Nephron (organoid): ENCODE measurements at regions not wholly inside any gene's neighbourhood (a gene's known extent, or its start where the extent isn't known, plus 50 kb on each side); places are given as distances from the start of the nearest gene placed in this dataset.

ENCODE experiments used
- H3K27ac Mint-ChIP-seq, 3 experiments: 2 replicates each; pipeline ENCODE4 v1.8.0; 2020; ENCODE audit warnings: mixed read lengths in 3 of 3, mild to moderate bottlenecking in 2 of 3, moderate library complexity in 1 of 3
- H3K27me3 Mint-ChIP-seq: 2 replicates; pipeline ENCODE4 v1.8.0; 2021; ENCODE audit warnings: low read depth, mild to moderate bottlenecking, moderate library complexity, mixed read lengths
- H3K36me3 Mint-ChIP-seq: 2 replicates; pipeline ENCODE4 v1.8.0; 2020; ENCODE audit warnings: low read depth, mixed read lengths
- H3K4me1 Mint-ChIP-seq: 2 replicates; pipeline ENCODE4 v1.8.0; 2020; ENCODE audit warnings: mixed read lengths
- H3K4me3 Mint-ChIP-seq, 3 experiments: 2 replicates each; pipeline ENCODE4 v1.8.0; 2020; ENCODE audit warnings: mild to moderate bottlenecking in 3 of 3, mixed read lengths in 3 of 3, moderate library complexity in 2 of 3
- H3K9me3 Mint-ChIP-seq: 2 replicates; pipeline ENCODE4 v1.8.0; 2020; ENCODE audit warnings: mixed read lengths
- CTCF ChIP-seq, 3 experiments: fragments of 200-600 bp; sonication (generic); IDR thresholded peaks; one replicate each; pipeline ENCODE4 v1.5.0; 2021; ENCODE audit warnings: antibody characterized with exemption in 3 of 3; ENCODE audit not compliant: unreplicated experiment in 3 of 3

DNA sequence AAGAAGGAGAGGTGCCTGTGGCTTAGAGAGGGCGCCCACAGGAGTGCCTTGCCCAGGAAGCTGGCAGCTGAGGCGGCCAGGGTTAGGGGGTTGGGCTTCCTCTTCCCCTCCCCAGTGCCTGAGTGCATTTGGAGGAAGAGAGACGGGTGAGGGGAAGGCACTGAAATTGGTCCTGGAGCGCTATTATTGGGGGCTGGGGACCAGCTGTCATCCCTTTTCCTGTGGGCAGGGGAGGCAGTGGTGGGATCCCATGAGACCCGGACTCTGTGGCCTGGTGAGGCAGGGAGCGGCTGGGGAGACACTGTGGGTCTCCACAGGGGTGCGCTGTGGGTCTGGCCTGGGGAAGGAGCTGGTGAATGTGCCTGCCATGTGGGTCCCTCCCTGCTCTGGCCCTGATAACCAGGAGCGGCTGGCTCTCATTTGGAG, 259.7 kb downstream of the SEC14L1 start:
- Mint-ChIP-seq H3K4me3 (no peak overlapping the region), H3K4me1 (peaks cover 79% of the 10 kb centered on the region), H3K27me3 (peaks cover 3% of the 10 kb centered on the region), H3K27ac (peak overlapping the region; percentile 7 to 63 (median 63)), H3K36me3 (peaks cover 17% of the 10 kb centered on the region), H3K9me3 (no peaks in the 10 kb centered on the region)
- TF ChIP-seq CTCF (IDR thresholded peaks at IDR 0.05; ENCODE audit: unreplicated experiment in 3 of 3) = peak in 1 of 3 experiments; percentile 20

GRCh38 chr17:77402159-77402731, 261.5 kb downstream of the SEC14L1 start:
- Mint-ChIP-seq H3K27me3 (peaks cover under 1% of the 10 kb centered on the region), H3K4me1 (peaks cover 79% of the 10 kb centered on the region), H3K9me3 (no peaks in the 10 kb centered on the region), H3K36me3 (peaks cover 17% of the 10 kb centered on the region), H3K4me3 (no peak overlapping the region), H3K27ac (peak overlapping the region in 2 of 3 experiments; percentile 25 to 47)
- TF ChIP-seq CTCF (IDR thresholded peaks at IDR 0.05; ENCODE audit: unreplicated experiment in 3 of 3) = no peak

DNA sequence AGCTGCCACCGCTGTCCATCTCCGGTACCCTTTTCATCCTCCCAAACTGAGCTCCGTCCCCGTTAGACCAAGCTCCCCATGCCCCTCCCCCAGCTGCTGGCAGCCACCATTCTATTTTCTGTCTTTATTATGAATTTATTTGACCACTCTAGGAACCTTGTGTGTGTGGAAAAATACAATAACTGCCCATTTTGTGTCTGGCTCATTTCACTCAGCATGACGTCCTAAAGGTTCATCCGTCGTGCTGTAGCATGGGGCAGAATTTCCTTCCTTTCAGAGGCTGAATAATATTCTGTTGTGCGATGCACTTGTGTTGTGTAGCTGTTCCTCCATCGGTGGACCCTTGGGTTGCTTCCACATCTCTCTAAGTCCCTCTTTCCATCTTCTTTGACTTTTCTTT, 263.1 kb downstream of the SEC14L1 start:
- H3K27ac Mint-ChIP-seq = peak overlapping the region in 2 of 3 experiments; percentile 23 to 71
- no peaks in the 10 kb centered on the region for H3K27me3 Mint-ChIP-seq
- no peak overlapping the region for H3K4me3 Mint-ChIP-seq
- H3K4me1 Mint-ChIP-seq = peaks cover 85% of the 10 kb centered on the region
- no peaks in the 10 kb centered on the region for H3K9me3 Mint-ChIP-seq
- TF ChIP-seq CTCF (IDR thresholded peaks at IDR 0.05; ENCODE audit: unreplicated experiment in 3 of 3) = no peak
- peaks cover 14% of the 10 kb centered on the region for H3K36me3 Mint-ChIP-seq

- Mint-ChIP-seq H3K9me3 (no peaks in the 10 kb centered on the region), H3K4me1 (peaks cover 79% of the 10 kb centered on the region), H3K27me3 (no peaks in the 10 kb centered on the region), H3K27ac (peak overlapping the region in 2 of 3 experiments; percentile 48 to 71), H3K4me3 (no peak overlapping the region), H3K36me3 (peaks cover 14% of the 10 kb centered on the region)
- TF ChIP-seq CTCF (IDR thresholded peaks at IDR 0.05; ENCODE audit: unreplicated experiment in 3 of 3) = no peak
These were observed 264.2 kb downstream of the SEC14L1 start for GRCh38 chr17:77404812-77405581.

DNA sequence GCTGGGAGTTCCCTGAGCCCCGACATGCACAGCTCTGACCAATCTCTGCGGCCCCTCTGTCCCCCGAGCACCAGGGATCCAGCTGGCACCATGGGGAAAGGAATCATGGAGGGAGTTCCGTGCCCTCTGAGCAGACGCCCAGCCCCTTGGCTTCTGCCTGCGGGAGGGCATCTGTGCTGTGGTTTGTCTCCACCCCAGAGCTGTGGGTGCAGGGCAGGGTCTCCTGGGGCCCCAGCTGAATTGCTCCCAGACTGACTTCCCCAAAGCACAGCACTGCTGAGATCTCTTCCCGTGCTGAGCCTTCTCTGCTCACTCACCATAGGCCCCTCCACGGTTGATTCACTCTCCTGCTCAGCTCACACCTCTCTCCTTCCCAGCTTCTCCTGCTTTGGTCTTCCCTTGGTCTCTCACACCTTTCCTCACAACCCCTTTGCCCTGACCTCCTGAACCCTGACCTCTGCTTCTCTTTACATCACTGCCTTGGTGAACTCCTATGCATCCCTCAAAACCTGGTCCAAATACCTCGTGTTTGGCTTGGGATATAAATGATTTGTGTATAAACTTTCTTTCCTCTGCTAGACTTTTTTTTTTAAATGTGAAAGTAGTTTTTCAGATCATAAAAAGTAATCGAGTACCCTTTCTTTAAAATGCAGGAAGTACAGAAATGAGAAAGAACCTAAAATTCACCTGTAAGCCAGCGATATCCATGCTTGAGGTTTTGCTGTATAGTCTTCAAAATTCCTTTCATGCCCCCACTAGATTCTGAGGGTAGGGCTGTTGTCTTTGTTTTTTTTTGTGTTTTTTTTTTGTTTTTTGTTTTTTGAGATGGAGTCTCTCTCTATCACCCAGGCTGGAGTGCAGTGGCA, 265.3 kb downstream of the SEC14L1 start:
- H3K36me3 Mint-ChIP-seq = peaks cover 21% of the 10 kb centered on the region
- peak overlapping the region; percentile 4 to 71 (median 56) for H3K27ac Mint-ChIP-seq
- no peak overlapping the region for H3K4me3 Mint-ChIP-seq
- peaks cover 77% of the 10 kb centered on the region for H3K4me1 Mint-ChIP-seq
- H3K27me3 Mint-ChIP-seq = no peaks in the 10 kb centered on the region
- no peaks in the 10 kb centered on the region for H3K9me3 Mint-ChIP-seq
- no peak for TF ChIP-seq CTCF (IDR thresholded peaks at IDR 0.05; ENCODE audit: unreplicated experiment in 3 of 3)
